ENCODE measurements at regions not wholly inside any gene's neighbourhood (a gene's known extent, or its start where the extent isn't known, plus 50 kb on each side); places are given as distances from the start of the nearest gene placed in this dataset.

DNA sequence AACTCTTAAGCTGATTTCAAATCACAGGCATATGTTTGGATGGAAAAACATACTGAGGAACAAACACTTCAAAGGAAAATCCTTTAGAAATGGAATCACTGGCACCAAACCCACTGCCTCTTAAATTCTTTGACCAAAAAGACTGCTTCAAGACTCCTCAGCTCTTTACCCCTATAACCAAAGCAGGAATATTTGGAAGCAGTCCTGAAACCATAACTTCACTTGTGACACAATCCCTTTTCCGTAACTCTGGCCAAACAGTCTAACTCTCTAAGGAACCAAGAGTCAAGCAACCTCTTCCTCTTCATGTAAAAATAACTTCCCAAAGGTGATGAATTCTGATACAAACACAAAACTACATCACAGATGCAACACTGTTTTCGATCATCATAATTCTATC, 104.3 kb downstream of the MTERF1 start:
- DNase-seq (ENCODE audit: low read depth) = no peak
- H3K4me3 ChIP-seq (ENCODE audit: low read depth, low read length) = no peak overlapping the region
- TF ChIP-seq, protein P1, sequence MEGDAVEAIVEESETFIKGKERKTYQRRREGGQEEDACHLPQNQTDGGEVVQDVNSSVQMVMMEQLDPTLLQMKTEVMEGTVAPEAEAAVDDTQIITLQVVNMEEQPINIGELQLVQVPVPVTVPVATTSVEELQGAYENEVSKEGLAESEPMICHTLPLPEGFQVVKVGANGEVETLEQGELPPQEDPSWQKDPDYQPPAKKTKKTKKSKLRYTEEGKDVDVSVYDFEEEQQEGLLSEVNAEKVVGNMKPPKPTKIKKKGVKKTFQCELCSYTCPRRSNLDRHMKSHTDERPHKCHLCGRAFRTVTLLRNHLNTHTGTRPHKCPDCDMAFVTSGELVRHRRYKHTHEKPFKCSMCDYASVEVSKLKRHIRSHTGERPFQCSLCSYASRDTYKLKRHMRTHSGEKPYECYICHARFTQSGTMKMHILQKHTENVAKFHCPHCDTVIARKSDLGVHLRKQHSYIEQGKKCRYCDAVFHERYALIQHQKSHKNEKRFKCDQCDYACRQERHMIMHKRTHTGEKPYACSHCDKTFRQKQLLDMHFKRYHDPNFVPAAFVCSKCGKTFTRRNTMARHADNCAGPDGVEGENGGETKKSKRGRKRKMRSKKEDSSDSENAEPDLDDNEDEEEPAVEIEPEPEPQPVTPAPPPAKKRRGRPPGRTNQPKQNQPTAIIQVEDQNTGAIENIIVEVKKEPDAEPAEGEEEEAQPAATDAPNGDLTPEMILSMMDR (IDR thresholded peaks at IDR 0.05; ENCODE audit: low read depth, low read length, missing control alignments) = no peak

DNA sequence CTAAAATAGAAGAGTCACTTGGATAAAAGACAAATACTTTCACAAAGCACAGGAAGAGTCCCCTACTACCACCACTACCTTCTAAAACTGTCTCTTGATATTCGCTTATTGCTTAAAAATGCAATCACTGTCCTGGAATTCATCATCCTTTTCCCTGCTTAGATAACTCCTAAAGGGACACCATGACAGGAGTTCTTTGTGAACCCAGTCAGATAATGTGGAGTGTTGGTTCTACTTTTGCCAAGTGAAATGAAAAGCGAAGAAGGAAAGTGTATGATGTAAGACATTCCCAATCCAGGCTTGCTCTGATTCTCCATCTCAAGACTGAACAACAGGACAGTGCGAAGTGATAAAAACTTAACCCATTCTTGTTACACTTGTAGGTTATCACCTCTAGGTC, 103.0 kb downstream of the MTERF1 start:
- TF ChIP-seq, protein P1 (IDR thresholded peaks at IDR 0.05; ENCODE audit: low read depth, low read length, missing control alignments) = no peak
- DNase-seq (ENCODE audit: low read depth) = no peak
- H3K4me3 ChIP-seq (ENCODE audit: low read depth, low read length) = no peak overlapping the region

DNA sequence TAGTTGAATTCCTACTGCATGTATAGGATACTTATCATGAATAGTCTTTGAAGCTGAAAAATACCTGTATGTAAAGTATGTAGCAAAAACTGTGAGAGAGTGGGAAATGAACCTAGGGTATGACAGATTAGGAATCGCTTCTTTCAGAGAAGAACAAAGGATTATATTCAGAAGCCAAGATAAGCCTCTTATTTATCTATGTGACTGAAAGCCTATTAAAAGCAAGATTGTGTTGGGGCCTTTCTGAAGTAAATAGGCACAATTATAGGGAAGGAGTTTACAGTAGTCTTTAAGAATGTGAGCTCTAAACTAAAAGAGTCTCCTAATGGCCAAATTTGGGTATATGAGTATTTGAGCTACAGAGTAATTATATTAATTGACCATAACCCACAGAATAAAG, 102.1 kb downstream of the MTERF1 start:
- TF ChIP-seq, protein P1 (IDR thresholded peaks at IDR 0.05; ENCODE audit: low read depth, low read length, missing control alignments) = no peak
- no peak overlapping the region for H3K4me3 ChIP-seq (ENCODE audit: low read depth, low read length)
- DNase-seq (ENCODE audit: low read depth) = no peak

DNA sequence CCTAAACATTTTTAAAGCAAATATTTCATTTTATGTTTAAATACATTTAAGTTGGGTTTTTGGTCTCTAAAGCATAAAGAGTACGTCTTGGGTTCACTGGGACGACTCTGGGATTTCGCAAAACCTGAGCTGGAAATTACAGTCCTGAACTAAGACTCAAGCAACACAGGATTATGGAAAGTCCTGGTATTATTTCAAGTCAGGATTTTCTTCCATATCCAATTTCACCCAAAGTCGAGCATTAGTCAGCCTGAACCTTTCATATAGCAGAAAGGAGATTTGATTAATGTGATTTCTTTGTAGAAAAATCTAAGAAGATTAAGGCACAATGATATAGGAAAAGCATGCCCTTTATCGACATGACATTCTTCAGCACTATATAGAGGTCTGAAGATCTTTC, 100.0 kb downstream of the MTERF1 start:
- no peak overlapping the region for H3K4me3 ChIP-seq (ENCODE audit: low read depth, low read length)
- TF ChIP-seq, protein P1 (IDR thresholded peaks at IDR 0.05; ENCODE audit: low read depth, low read length, missing control alignments) = no peak
- no peak for DNase-seq (ENCODE audit: low read depth)

DNA sequence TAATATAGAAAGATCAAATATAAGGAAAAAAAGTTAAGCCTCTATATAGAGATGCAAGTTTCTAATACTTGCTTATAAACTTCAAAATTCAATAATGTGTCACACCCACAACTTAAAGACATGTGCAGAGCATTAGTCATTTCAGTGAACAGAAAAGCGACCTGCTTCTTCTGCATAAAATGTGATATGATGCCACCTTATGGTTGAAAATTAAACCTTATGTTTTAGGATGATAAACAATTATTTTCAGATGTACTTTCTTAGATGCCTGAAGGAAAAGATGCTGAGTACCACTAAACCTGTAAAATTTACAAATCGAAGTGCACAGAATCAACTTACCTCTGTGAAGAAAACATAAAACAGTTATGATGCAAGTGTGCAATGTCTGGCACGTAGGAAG, 96.0 kb downstream of the MTERF1 start:
- TF ChIP-seq, protein P1 (IDR thresholded peaks at IDR 0.05; ENCODE audit: low read depth, low read length, missing control alignments) = no peak
- no peak overlapping the region for H3K4me3 ChIP-seq (ENCODE audit: low read depth, low read length)
- DNase-seq (ENCODE audit: low read depth) = no peak

DNA sequence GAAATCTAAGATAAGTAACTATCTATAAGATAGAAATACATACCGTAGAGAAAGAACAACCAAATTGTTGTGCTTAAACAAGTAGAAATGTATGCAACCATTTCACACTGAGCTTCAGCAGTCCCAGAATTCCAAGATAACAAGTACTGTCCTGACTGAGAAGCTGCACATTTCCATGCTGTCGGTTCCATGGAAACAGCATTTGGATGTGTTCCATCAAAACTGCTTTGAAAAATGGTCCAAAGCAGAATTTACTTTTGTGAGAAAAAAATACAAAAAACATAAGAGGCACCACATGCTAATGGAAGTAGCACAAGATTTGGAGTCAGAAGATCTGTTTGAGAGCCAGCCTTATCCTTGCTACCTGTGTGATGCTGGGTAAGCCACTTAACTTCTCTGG, 92.6 kb downstream of the MTERF1 start:
- TF ChIP-seq, protein P1 (IDR thresholded peaks at IDR 0.05; ENCODE audit: low read depth, low read length, missing control alignments) = no peak
- no peak for DNase-seq (ENCODE audit: low read depth)
- no peak overlapping the region for H3K4me3 ChIP-seq (ENCODE audit: low read depth, low read length)

DNA sequence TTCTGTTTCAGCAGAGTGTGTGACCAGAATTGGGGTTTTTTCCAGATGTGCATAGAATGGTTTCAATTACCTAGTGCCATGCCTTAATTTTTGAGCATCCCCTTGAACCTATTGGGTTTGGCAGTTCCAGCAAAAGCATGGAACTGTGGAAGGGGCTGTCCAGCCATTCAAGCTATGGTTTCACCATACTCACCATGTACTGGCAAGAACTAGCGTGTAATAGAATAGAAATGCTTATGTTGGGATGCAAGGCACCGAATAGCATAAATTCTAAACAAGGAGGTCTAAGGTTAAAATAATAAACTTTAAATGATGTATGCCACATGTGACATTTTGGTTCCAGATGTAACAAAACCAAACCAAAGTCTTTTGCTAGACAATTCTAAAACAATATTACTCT, 91.4 kb downstream of the MTERF1 start:
- no peak for DNase-seq (ENCODE audit: low read depth)
- TF ChIP-seq, protein P1 (IDR thresholded peaks at IDR 0.05; ENCODE audit: low read depth, low read length, missing control alignments) = no peak

More for the DNA sequence above, 91.4 kb downstream of the MTERF1 start:
- no peak overlapping the region for H3K4me3 ChIP-seq (ENCODE audit: low read depth, low read length)

Data from GM12864 (cell line).